ENCODE measurements at regions not wholly inside any gene's neighbourhood (a gene's known extent, or its start where the extent isn't known, plus 50 kb on each side); places are given as distances from the start of the nearest gene placed in this dataset.
"Not testable (repeated sequence)": the region's sequence is repeated elsewhere in the genome, so short reads cannot be mapped to it uniquely, and the experiment has no call there.

DNA sequence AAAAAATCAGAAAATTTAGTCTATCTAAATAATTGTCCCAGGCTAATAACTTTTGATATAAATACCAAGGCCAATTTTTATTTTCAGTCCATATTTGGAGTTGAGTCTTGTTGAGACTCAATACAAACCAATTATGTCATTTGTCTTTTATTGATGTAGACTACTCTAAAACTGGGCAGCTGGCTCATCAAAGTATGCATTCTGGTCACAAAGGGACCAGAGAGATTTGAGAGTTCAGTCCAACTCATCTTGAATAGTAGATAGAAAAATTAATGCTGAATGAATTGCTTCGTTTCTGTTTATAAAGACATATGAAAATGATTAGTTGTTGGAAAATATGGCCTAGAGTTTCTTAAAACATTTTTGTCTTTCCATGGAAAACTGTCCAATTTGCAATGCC is 412.5 kb upstream of the KLHL4 start:
- no peak for DNase-seq (ENCODE audit: low spot score)

DNA sequence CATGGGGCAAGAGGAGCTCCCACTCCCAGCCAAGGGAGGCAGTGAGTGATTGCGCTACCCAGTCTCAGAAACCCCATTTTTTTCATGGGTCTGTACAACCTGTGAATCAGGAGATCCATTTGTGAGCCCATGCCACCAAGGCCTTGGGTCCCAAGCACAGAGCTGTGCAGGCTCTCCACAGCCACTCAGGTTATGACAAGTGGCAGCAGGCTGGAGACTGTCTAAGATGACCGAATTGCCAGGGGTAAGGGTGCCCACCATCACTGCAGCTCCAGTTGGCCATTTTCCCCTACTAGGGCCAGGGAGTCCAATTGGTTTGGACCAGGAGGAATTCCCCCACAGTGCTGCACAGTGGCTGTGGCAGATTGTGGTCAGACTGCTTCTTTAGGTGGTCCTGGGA is 407.5 kb upstream of the KLHL4 start:
- DNase-seq (ENCODE audit: low spot score), result no peak

DNA sequence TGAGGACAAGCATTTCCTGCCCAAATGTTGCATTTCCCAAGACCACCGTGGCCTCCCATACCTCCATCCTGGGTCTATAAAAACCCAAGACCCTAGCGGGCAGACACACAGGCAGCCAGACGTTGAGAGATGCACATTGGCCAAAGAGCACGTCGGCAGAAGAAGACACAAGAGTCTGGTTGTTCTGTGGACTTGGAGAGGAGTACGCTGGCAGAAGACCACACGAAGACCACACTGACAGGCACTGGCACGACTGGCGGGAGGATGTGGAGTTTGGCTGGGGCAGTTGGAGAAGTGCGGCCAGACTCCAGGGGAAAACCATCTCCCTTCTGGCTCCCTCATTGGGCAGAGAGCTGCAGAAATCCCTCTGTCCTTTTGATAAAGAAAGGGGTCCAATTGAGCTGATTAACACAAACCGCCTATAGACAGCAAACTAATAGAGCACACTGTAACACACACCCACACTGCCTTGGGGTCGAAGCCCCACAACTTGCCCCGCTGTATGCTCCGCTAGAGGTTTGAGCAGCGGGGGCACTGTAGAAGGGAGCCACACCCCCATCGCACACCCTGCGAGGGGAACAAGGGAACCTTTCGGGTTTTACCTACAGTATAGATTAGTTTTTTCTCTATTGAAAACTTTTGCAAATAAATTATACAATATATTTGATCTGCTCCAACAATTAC is 376.7 kb upstream of the KLHL4 start:
- no peak for DNase-seq (ENCODE audit: low spot score)

DNA sequence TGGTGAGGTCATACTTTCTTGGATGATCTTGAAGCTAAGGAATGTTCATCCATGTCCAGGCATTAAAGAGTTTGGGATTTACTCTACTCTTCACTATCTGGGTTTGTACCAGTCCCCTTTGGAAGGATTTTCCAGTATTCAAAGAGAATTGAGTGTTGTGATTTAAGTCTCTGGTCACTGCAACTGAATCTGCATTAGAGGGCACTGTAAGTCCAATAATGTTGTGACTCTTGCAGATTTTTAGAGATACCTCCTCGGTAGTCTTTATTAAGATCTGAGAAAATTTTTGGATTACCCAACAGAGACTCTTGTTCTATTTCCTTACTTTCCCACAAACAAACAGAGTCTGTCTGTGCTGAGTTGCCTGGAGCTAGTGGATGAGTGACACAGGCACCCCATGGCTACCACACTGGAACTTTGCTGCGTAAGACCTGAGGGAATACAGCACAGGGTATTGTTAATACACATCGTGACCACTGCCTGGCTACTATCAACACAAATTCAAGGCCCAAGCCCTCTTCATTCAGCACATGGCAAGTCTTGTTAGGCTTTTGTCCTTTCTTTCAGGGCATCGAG is 357.1 kb upstream of the KLHL4 start:
- DNase-seq (ENCODE audit: low spot score), result peak; percentile 36

DNA sequence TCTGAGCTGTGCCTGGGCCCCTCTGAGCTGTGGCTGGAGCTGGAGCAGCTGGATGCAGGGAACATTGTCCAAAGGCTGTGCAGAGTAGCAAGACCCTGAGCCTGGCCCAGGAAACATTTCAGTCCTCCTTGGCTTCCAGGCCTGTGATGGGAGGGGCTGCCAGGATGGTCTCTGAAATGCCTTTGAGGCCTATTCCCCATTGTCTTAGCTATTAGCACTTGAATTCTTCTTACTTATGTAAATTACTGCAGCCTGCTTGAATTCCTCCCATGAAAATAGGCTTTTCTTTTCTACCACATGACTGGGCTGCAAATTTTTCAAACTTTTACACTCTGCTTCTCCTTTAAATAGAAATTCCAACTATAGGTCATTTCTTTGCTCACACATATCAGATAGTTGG is 349.8 kb upstream of the KLHL4 start:
- DNase-seq (ENCODE audit: low spot score), result no peak

DNA sequence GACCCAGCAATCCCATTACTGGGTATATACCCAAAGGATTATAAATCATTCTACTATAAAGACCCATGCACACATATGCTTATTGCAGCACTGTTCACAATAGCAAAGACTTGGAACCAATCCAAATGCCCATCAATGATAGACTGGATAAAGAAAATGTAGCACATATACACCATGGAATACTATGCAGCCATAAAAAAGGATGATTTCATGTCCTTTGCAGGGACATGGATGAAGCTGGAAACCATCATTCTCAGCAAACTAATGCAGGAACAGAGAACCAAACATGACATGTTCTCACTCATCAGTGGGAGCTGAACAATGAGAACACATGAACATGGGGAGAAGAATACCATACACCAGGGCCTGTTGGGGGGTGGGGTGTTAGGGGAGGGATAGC is 339.6 kb upstream of the KLHL4 start:
- DNase-seq (ENCODE audit: low spot score), result not testable (repeated sequence)

All from pons (tissue), 1 donor.